Neural cell (in vitro differentiated cells): ENCODE measurements at regions not wholly inside any gene's neighbourhood (a gene's known extent, or its start where the extent isn't known, plus 50 kb on each side); places are given as distances from the start of the nearest gene placed in this dataset.

ENCODE experiments used
- H2AFZ ChIP-seq: fragments of 200-600, 300-800 bp; sonication (generic), shearing (Covaris generic); 2 replicates; pipeline ENCODE4 v1.6.0; 2014; ENCODE audit warnings: low read depth, mild to moderate bottlenecking, antibody characterized with exemption, low read length, moderate library complexity
- H3F3A ChIP-seq: fragments of 200-600 bp; shearing (Covaris generic); 2 replicates; pipeline ENCODE4 v1.6.1; 2016; ENCODE audit warnings: mild to moderate bottlenecking, moderate library complexity, mixed read lengths, antibody characterized with exemption, low read length; ENCODE audit not compliant: insufficient read depth, poor library complexity, severe bottlenecking
- H3K27ac ChIP-seq: fragments of 200-600, 300-800 bp; sonication (generic), shearing (Covaris generic); 2 replicates; pipeline ENCODE4 v1.5.1; 2014; ENCODE audit warnings: mild to moderate bottlenecking, low read length, moderate library complexity
- H3K27me3 ChIP-seq: fragments of 300-800, 200-600 bp; sonication (generic), shearing (Covaris generic); 2 replicates; pipeline ENCODE4 v1.6.0; 2014; ENCODE audit warnings: mild to moderate bottlenecking, low read depth, low read length, moderate library complexity; ENCODE audit not compliant: insufficient read depth
- H3K36me3 ChIP-seq: fragments of 300-800, 200-600 bp; sonication (generic), shearing (Covaris generic); 2 replicates; pipeline ENCODE4 v1.5.1; 2014; ENCODE audit warnings: mild to moderate bottlenecking, antibody characterized with exemption, low read length, moderate library complexity; ENCODE audit not compliant: insufficient read depth
- H3K4me2 ChIP-seq: fragments of 300-800, 200-600 bp; sonication (generic), shearing (Covaris generic); 2 replicates; pipeline ENCODE4 v1.6.0; 2014; ENCODE audit warnings: mild to moderate bottlenecking, low read length
- H3K4me3 ChIP-seq: fragments of 300-800, 200-600 bp; sonication (generic), shearing (Covaris generic); 2 replicates; pipeline ENCODE4 v1.5.1; 2014; ENCODE audit warnings: mild to moderate bottlenecking, low read length, moderate library complexity
- H3K79me2 ChIP-seq: fragments of 200-600 bp; shearing (Covaris generic); replicated peaks from 2 replicates; pipeline ENCODE4 v1.6.0; 2014; ENCODE audit warnings: mild to moderate bottlenecking, low read length, moderate library complexity; ENCODE audit not compliant: insufficient read depth
- H3K9ac ChIP-seq: fragments of 300-800, 200-600 bp; sonication (generic), shearing (Covaris generic); 2 replicates; pipeline ENCODE4 v1.6.1; 2016; ENCODE audit warnings: mild to moderate bottlenecking, low read length, mixed read lengths
- H3K9me2 ChIP-seq: fragments of 200-600 bp; shearing (Covaris generic); 2 replicates; pipeline ENCODE4 v1.6.1; 2016; ENCODE audit warnings: mild to moderate bottlenecking, low read length, mixed read lengths; ENCODE audit not compliant: insufficient read depth
- H3K9me3 ChIP-seq: fragments of 200-600, 300-800 bp; sonication (generic), shearing (Covaris generic); 2 replicates; pipeline ENCODE4 v1.6.1; 2016; ENCODE audit warnings: mild to moderate bottlenecking, mixed run types, low read length, moderate library complexity, mixed read lengths
- H4K20me1 ChIP-seq: fragments of 200-600 bp; shearing (Covaris generic); 2 replicates; pipeline ENCODE4 v1.6.1; 2016; ENCODE audit warnings: mild to moderate bottlenecking, mixed run types; ENCODE audit not compliant: insufficient read depth
- CTCF ChIP-seq: fragments of 450-650 bp; IDR thresholded peaks from 2 replicates; pipeline ENCODE4 v1.5.1; 2014; ENCODE audit warnings: antibody characterized with exemption, mild to moderate bottlenecking, moderate library complexity; ENCODE audit not compliant: poor library complexity, severe bottlenecking
- EP300 ChIP-seq: fragments of 450-650 bp; conservative IDR thresholded peaks from 2 replicates; pipeline ENCODE4 v1.6.1; 2014; ENCODE audit warnings: antibody characterized with exemption, mild to moderate bottlenecking, moderate library complexity; ENCODE audit not compliant: poor library complexity, severe bottlenecking
- EZH2 ChIP-seq: fragments of 200-600, 300-800 bp; shearing (Covaris generic), sonication (generic); IDR thresholded peaks from 2 replicates; pipeline ENCODE4 v1.6.1; 2014; ENCODE audit warnings: antibody characterized with exemption, low read length, borderline replicate concordance, mild to moderate bottlenecking; ENCODE audit not compliant: insufficient read depth, poor library complexity, severe bottlenecking
- MXI1 ChIP-seq: fragments of 450-650 bp; conservative IDR thresholded peaks from 2 replicates; pipeline ENCODE4 v1.6.1; 2014; ENCODE audit warnings: antibody characterized with exemption, mild to moderate bottlenecking; ENCODE audit not compliant: poor library complexity, severe bottlenecking
- POLR2AphosphoS5 ChIP-seq: IDR thresholded peaks from 2 replicates; pipeline ENCODE4 v1.6.1; 2012
- RAD21 ChIP-seq: fragments of 450-650 bp; conservative IDR thresholded peaks from 2 replicates; pipeline ENCODE4 v1.6.1; 2014; ENCODE audit warnings: antibody characterized with exemption, mild to moderate bottlenecking, moderate library complexity
- REST ChIP-seq: IDR thresholded peaks from 2 replicates; pipeline ENCODE4 v1.6.1; 2012; ENCODE audit warnings: borderline replicate concordance
- SMC3 ChIP-seq: fragments of 450-650 bp; conservative IDR thresholded peaks from 2 replicates; pipeline ENCODE4 v1.6.1; 2014; ENCODE audit warnings: antibody characterized with exemption, mild to moderate bottlenecking, moderate library complexity; ENCODE audit not compliant: poor library complexity
- TAF1 ChIP-seq: IDR thresholded peaks from 2 replicates; pipeline ENCODE4 v1.6.1; 2012; ENCODE audit warnings: low read depth

GRCh38 chr2:181157326-181157725 lies 176.9 kb downstream of the UBE2E3 start:
- H3K27me3 ChIP-seq, result no peaks in the 10 kb centered on the region
- no peaks in the 10 kb centered on the region for H3K9me2 ChIP-seq

GRCh38 chr2:181158427-181158826 lies 178.0 kb downstream of the UBE2E3 start:
- TF ChIP-seq SMC3, result no peak
- no peak for TF ChIP-seq REST
- TF ChIP-seq CTCF, result no peak
- no peak for TF ChIP-seq RAD21
- no peak for TF ChIP-seq MXI1
- TF ChIP-seq POLR2AphosphoS5, result no peak
- no peak for TF ChIP-seq TAF1
- no peak for TF ChIP-seq EZH2
- no peak for TF ChIP-seq EP300

More at GRCh38 chr2:181157326-181157725, 176.9 kb downstream of the UBE2E3 start:
- no peak overlapping the region for H3K27ac ChIP-seq
- H3K9ac ChIP-seq, result no peak overlapping the region
- H3F3A ChIP-seq, result no peaks in the 10 kb centered on the region
- H3K4me2 ChIP-seq, result no peak overlapping the region
- H3K4me3 ChIP-seq, result no peak overlapping the region
- no peaks in the 10 kb centered on the region for H3K36me3 ChIP-seq
- no peak for TF ChIP-seq SMC3
- H2AFZ ChIP-seq, result no peak overlapping the region
- no peaks in the 10 kb centered on the region for H4K20me1 ChIP-seq
- no peaks in the 10 kb centered on the region for H3K9me3 ChIP-seq
- H3K79me2 ChIP-seq, result no peaks in the 10 kb centered on the region

GRCh38 chr2:181161615-181162014 lies 181.2 kb downstream of the UBE2E3 start:
- no peaks in the 10 kb centered on the region for H3K79me2 ChIP-seq
- no peak overlapping the region for H3K27ac ChIP-seq
- H3K36me3 ChIP-seq, result no peaks in the 10 kb centered on the region
- H4K20me1 ChIP-seq, result no peaks in the 10 kb centered on the region
- H3K9me2 ChIP-seq, result no peaks in the 10 kb centered on the region
- H3K9me3 ChIP-seq, result no peaks in the 10 kb centered on the region
- no peak overlapping the region for H3K4me2 ChIP-seq
- H3K9ac ChIP-seq, result no peak overlapping the region
- H3K4me3 ChIP-seq, result no peak overlapping the region
- H3F3A ChIP-seq, result no peaks in the 10 kb centered on the region
- H2AFZ ChIP-seq, result no peak overlapping the region
- TF ChIP-seq MXI1 (no peak), EP300 (no peak), TAF1 (no peak), EZH2 (no peak)
- H3K27me3 ChIP-seq, result no peaks in the 10 kb centered on the region

More at GRCh38 chr2:181158427-181158826, 178.0 kb downstream of the UBE2E3 start:
- Histone ChIP-seq H3K79me2 (no peaks in the 10 kb centered on the region), H3K9ac (no peak overlapping the region), H3K27me3 (no peaks in the 10 kb centered on the region), H3F3A (no peaks in the 10 kb centered on the region), H3K9me3 (no peaks in the 10 kb centered on the region), H3K4me3 (no peak overlapping the region), H4K20me1 (no peaks in the 10 kb centered on the region), H3K9me2 (no peaks in the 10 kb centered on the region), H3K27ac (no peak overlapping the region), H3K4me2 (no peak overlapping the region), H3K36me3 (no peaks in the 10 kb centered on the region), H2AFZ (no peak overlapping the region)
